K562 (cell line): ENCODE measurements at regions not wholly inside any gene's neighbourhood (a gene's known extent, or its start where the extent isn't known, plus 50 kb on each side); places are given as distances from the start of the nearest gene placed in this dataset.

Source experiments
- ATAC-seq: fragments of 200-7000 bp; cut with Tn5 transposase; 3 replicates; pipeline ENCODE4 v1.9.1; 2020; ENCODE audit warnings: moderate library complexity
- BruUV-seq: library from RNA; stranded (reverse); fragments of 400-500 nt; replicated peaks from 2 replicates; lab custom pipeline; 2021; lab: Mats Ljungman, UMichigan
- CTCF ChIA-PET: fragments of 300-600 bp; formaldehyde crosslinking; extraction: SDS; loops from one replicate; lab custom pipeline; 2021; ENCODE audit warnings: low intra/inter-chr PET ratio; lab: Yijun Ruan, JAX
- POLR2A ChIA-PET: fragments of 300-600, 350-650 bp; sonication (Branson Sonifier 250); formaldehyde crosslinking; extraction: SDS; loops from one replicate; lab custom pipeline; 2021; ENCODE audit warnings: antibody characterized with exemption, inconsistent platforms; lab: Yijun Ruan, JAX
- DNase-seq, 4 experiments: peaks; one replicate each; pipeline versions ENCODE4 v3.0.0 to v3.0.0-alpha.2; 2011 to 2018; ENCODE audit warnings: low spot score in 3 of 4, mixed read lengths in 3 of 4; ENCODE audit errors: extremely low read depth in 1 of 4
- FAIRE-seq: peaks from 2 replicates; lab custom pipeline; 2011; peaks lifted over from hg19 to GRCh38; lab: Jason Lieb, UNC
- H2AFZ ChIP-seq: 2 replicates; pipeline ENCODE4 v1.6.0; 2011; ENCODE audit warnings: low read depth, low read length, control low read depth, inconsistent platforms
- H3K27ac ChIP-seq: fragments of 200-600 bp; 3 replicates; pipeline ENCODE4 v1.8.0; 2011; ENCODE audit warnings: low read depth, mild to moderate bottlenecking, control low read depth, inconsistent platforms, low read length, moderate library complexity, mixed read lengths; ENCODE audit errors: extremely low read depth
- H3K27me3 ChIP-seq, 2 experiments: fragments of 300-600 bp in 1 of 2; 2 replicates in 1 of 2; 3 replicates in 1 of 2; pipeline versions ENCODE4 v1.6.0 to v1.8.0; 2011; ENCODE audit warnings: inconsistent platforms in 2 of 2, low read length in 2 of 2, mild to moderate bottlenecking in 1 of 2, mixed read lengths in 1 of 2, moderate library complexity in 1 of 2; ENCODE audit not compliant: control insufficient read depth in 2 of 2, insufficient read depth in 2 of 2
- H3K36me3 ChIP-seq: fragments of 300-600 bp; 3 replicates; pipeline ENCODE4 v1.8.0; 2011; ENCODE audit warnings: mild to moderate bottlenecking, low read length, inconsistent platforms; ENCODE audit not compliant: control insufficient read depth, insufficient read depth
- H3K4me1 ChIP-seq, 2 experiments: fragments of 200-600 bp in 1 of 2; replicated peaks in 1 of 2; 2 replicates in 1 of 2; 3 replicates in 1 of 2; pipeline versions ENCODE4 v1.5.1 to v1.8.0; 2011; ENCODE audit warnings: inconsistent platforms in 2 of 2, low read length in 2 of 2, mild to moderate bottlenecking in 1 of 2, mixed read lengths in 1 of 2, moderate library complexity in 1 of 2; ENCODE audit not compliant: control insufficient read depth in 2 of 2, insufficient read depth in 2 of 2
- H3K4me2 ChIP-seq: 2 replicates; pipeline ENCODE4 v1.6.1; 2011; ENCODE audit warnings: low read length, control low read depth, inconsistent platforms, mixed read lengths; ENCODE audit not compliant: insufficient read depth
- H3K4me3 ChIP-seq: fragments of 200-600 bp; sonication (generic), shearing (Covaris generic); 2 replicates; pipeline ENCODE4 v1.5.1; 2016; ENCODE audit warnings: control low read depth, inconsistent platforms
- H3K79me2 ChIP-seq: fragments of 200-600 bp; 3 replicates; pipeline ENCODE4 v1.8.0; 2011; ENCODE audit warnings: low read length, inconsistent platforms; ENCODE audit not compliant: control insufficient read depth, insufficient read depth
- H3K9ac ChIP-seq, 2 experiments: 2 replicates each; pipeline versions ENCODE4 v1.6.0 to v1.6.1; 2011; ENCODE audit warnings: low read depth in 2 of 2, low read length in 2 of 2, control low read depth in 1 of 2, inconsistent platforms in 1 of 2, mild to moderate bottlenecking in 1 of 2, mixed read lengths in 1 of 2; ENCODE audit not compliant: insufficient read depth in 1 of 2
- H3K9me1 ChIP-seq: one replicate; pipeline ENCODE4 v1.6.0; 2011; ENCODE audit warnings: inconsistent platforms, mild to moderate bottlenecking, low read length, moderate library complexity; ENCODE audit not compliant: control insufficient read depth, insufficient read depth
- H3K9me3 ChIP-seq: replicated peaks from 2 replicates; pipeline ENCODE4 v1.5.1; 2011; ENCODE audit warnings: low read depth, low read length, inconsistent platforms; ENCODE audit not compliant: control insufficient read depth, insufficient read depth
- H4K20me1 ChIP-seq: replicated peaks from 2 replicates; pipeline ENCODE4 v1.6.1; 2011; ENCODE audit warnings: low read length, inconsistent platforms, mixed read lengths; ENCODE audit not compliant: control insufficient read depth, insufficient read depth
- FOSL1 ChIP-seq: fragments of 200-800 bp; sonication (Bioruptor generic); conservative IDR thresholded peaks from 2 replicates; pipeline ENCODE4 v1.6.1; 2016; ENCODE audit warnings: missing genetic modification characterization, missing compliant biosample characterization
- NFIC ChIP-seq: fragments of 450-650 bp; IDR thresholded peaks from 2 replicates; pipeline ENCODE4 v1.6.1; 2017; ENCODE audit warnings: mild to moderate bottlenecking, inconsistent platforms
- PHB ChIP-seq: fragments of 250-450 bp; sonication (Bioruptor Pico); IDR thresholded peaks from 2 replicates; pipeline ENCODE4 v1.5.0; 2021
- SRF ChIP-seq, 2 experiments: fragments of 250-450, 450-650 bp in 1 of 2; sonication (Bioruptor Pico) in 1 of 2; sonication (generic) in 1 of 2; formaldehyde crosslinking; IDR thresholded peaks; 2 replicates each; pipeline versions ENCODE4 v1.5.0 to v1.5.1; 2020 to 2022; ENCODE audit warnings: mild to moderate bottlenecking in 1 of 2, missing genetic modification reagents in 1 of 2
- ZBTB40 ChIP-seq, 2 experiments: fragments of 450-650 bp in 1 of 2; sonication (generic) in 1 of 2; formaldehyde crosslinking in 1 of 2; IDR thresholded peaks; 2 replicates each; pipeline versions ENCODE4 v1.7.1 to v1.9.0; 2016 to 2022; ENCODE audit warnings: inconsistent platforms in 1 of 2, mild to moderate bottlenecking in 1 of 2, missing genetic modification reagents in 1 of 2
- WGBS: fragments of 100-300 bp; shearing (Covaris generic); methylation state at CpG from one replicate; pipeline ENCODE4 v1.1.6; 2016; ENCODE audit warnings: low coverage, mixed read lengths; ENCODE audit not compliant: insufficient coverage; ENCODE audit errors: missing lambda C conversion rate; 5-methylcytosine and 5-hydroxymethylcytosine counted together
- in situ Hi-C: fragments of 300-500 bp; cut with MboI; formaldehyde crosslinking; loops from 4 replicates; pipeline ENCODE4 v1.15.0; 2018; ENCODE audit warnings: inconsistent platforms, mixed read lengths
- intact Hi-C: fragments of 100-400 bp; cut with micrococcal nuclease; formaldehyde crosslinking; loops from 2 replicates; pipeline ENCODE4 v1.14.2; 2022

- Histone ChIP-seq H3K9ac (no peak overlapping the region), H3K4me2 (no peak overlapping the region), H2AFZ (no peak overlapping the region), H3K9me3 (no peaks in the 10 kb centered on the region), H3K4me3 (no peak overlapping the region), H3K27ac (no peak overlapping the region), H4K20me1 (no peaks in the 10 kb centered on the region), H3K36me3 (no peaks in the 10 kb centered on the region), H3K9me1 (no peaks in the 10 kb centered on the region)
- no TSS peak for BruUV-seq
- ATAC-seq (no peak), DNase-seq (no peak)
- intact Hi-C loops (no loop called here), in situ Hi-C loops (no loop called here)
- TF ChIP-seq FOSL1 (tag), result no peak
- peak; percentile 68 for TF ChIP-seq NFIC
- TF ChIP-seq, all 486 proteins: peak for 1
- H3K4me1 ChIP-seq, result no peaks in the 10 kb centered on the region
- H3K79me2 ChIP-seq, result no peaks in the 10 kb centered on the region
- POLR2A ChIA-PET, result no interaction called here
- CTCF ChIA-PET, result no interaction called here
- no peaks in the 10 kb centered on the region for H3K27me3 ChIP-seq
- FAIRE-seq, result no peak
Measured at GRCh38 chrX:51798701-51799100, 55.5 kb downstream of the GSPT2 start.

DNA sequence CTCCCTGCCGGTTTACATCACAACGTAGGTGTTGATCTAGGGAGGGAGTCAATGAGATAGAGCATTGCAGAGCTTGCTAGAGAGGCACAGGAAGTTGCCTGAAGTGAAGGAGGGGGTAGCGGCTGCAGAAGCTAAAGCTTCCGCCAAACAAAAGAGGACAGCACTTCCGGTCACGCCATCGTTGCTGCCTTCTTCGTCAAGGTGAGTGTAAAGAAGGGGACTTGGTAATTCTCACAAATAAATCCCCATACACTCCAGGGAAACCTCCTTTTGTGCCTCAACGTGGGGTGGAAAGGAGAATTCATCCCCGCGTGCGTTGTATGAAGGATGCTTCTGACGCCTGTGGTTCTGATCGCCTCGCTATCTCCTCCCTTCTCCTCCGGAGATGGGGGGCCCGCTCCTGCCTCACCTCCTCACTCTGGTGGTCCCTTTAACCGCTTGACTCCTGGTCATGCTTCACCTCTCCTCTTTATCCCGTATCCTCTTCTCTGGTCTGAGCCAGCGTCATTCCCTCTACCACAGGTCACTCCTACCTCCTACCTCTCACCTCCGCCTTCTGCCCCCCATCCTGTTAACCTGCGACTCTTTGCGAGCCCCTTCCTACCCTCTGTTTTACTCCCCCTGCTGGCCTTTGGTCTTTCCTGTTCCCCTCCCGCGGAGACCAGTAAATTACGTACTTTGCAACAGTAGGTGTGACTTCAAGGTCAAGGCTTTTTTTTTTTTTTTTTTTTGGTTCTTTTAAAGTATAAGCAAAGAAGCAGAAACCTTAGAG lies 59.9 kb downstream of the GSPT2 start:
- peak; percentile 95 for ATAC-seq
- ChIA-PET POLR2A (no interaction called here), CTCF (no interaction called here)
- H3K27me3 ChIP-seq, result no peaks in the 10 kb centered on the region
- intact Hi-C loops (no loop called here), in situ Hi-C loops (no loop called here)
- no peaks in the 10 kb centered on the region for H3K4me1 ChIP-seq
- no peaks in the 10 kb centered on the region for H3K9me3 ChIP-seq
- no peaks in the 10 kb centered on the region for H4K20me1 ChIP-seq
- peak overlapping the region; percentile 61; the same call in 2 of the 3 replicates for H3K27ac ChIP-seq
- FAIRE-seq, result peak; percentile 80
- DNase-seq, result peak; percentile 19 to 69 (median 27)
- H3K4me2 ChIP-seq, result peak overlapping the region; percentile 78
- H3K79me2 ChIP-seq, result peaks cover 6% of the 10 kb centered on the region; the same call in 1 of the 3 replicates
- no peaks in the 10 kb centered on the region for H3K9me1 ChIP-seq
- peak overlapping the region; percentile 45 for H3K4me3 ChIP-seq
- BruUV-seq, result TSS peak; percentile 67
- WGBS, result 17% methylated on average over 13 of the region's 26 CpGs
- peak overlapping the region; percentile 86 for H2AFZ ChIP-seq
- H3K9ac ChIP-seq, result peak overlapping the region; percentile 19 to 61; a peak in 3 of 4 replicates
- no peaks in the 10 kb centered on the region for H3K36me3 ChIP-seq
- no peak for TF ChIP-seq PHB (CRISPR knock-in tag)
- peak; percentile 86 for TF ChIP-seq ZBTB40 (IDR thresholded peaks at IDR 0.05)
- no peak for TF ChIP-seq ZBTB40 (CRISPR knock-in tag; IDR thresholded peaks at IDR 0.05)
- peak in 1 of 2 experiments; percentile 78; a peak in 1 of 4 replicates for TF ChIP-seq SRF (CRISPR knock-in tag; IDR thresholded peaks at IDR 0.05)
